BJ (cell line): ENCODE measurements at regions not wholly inside any gene's neighbourhood (a gene's known extent, or its start where the extent isn't known, plus 50 kb on each side); places are given as distances from the start of the nearest gene placed in this dataset.

ENCODE experiments used
- CTCF ChIA-PET: fragments of 350-600 bp; formaldehyde crosslinking; extraction: SDS; loops from one replicate; lab custom pipeline; 2021; ENCODE audit warnings: antibody characterized with exemption, inconsistent platforms; lab: Yijun Ruan, JAX
- POLR2A ChIA-PET: fragments of 300-600 bp; sonication (Branson Sonifier 250); formaldehyde crosslinking; extraction: SDS; loops from one replicate; lab custom pipeline; 2021; ENCODE audit warnings: antibody characterized with exemption; lab: Charles Lee
- DNase-seq: peaks from one replicate; pipeline ENCODE4 v3.0.0-alpha.2; 2011; ENCODE audit warnings: low read depth
- H3K27me3 ChIP-seq: 2 replicates; pipeline ENCODE4 v1.6.0; 2011; ENCODE audit warnings: low read length; ENCODE audit not compliant: control insufficient read depth, insufficient read depth
- H3K36me3 ChIP-seq: 2 replicates; pipeline ENCODE4 v1.5.1; 2011; ENCODE audit warnings: low read length; ENCODE audit not compliant: control insufficient read depth, insufficient read depth
- H3K4me3 ChIP-seq: 2 replicates; pipeline ENCODE4 v1.5.1; 2011; ENCODE audit warnings: low read depth, mild to moderate bottlenecking, control low read depth, low read length
- TF ChIP-seq, protein P1 (sequence below): IDR thresholded peaks from 2 replicates; pipeline ENCODE4 v1.5.1; 2011; ENCODE audit warnings: low read depth, mild to moderate bottlenecking, control low read depth, inconsistent platforms, low read length, moderate library complexity; ENCODE audit not compliant: insufficient read depth

DNA sequence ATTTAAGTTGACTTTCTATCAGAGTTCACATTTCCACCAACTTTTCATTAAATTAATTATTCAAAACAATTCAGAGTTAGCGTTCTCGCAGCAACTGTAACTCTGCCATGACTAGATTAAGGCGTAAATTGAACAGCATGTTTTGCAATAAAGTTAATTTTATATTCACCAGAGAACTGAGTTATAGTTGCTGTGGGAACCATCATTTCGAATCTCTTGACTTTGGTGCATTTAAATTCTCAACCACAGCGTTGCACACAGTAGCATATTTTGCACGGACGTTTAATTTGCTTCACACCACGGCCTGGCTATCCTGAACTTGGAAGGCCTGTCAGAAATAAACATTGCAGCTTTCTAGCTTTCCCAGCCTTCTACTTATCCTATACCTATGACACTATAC, 144.3 kb upstream of the WWC1 start:
- no peak for DNase-seq
- ChIA-PET POLR2A (no interaction called here), CTCF (no interaction called here)
- H3K4me3 ChIP-seq: no peak overlapping the region
- H3K27me3 ChIP-seq: 0 out of 2 replicates have a peak, but pooled peaks cover 2% of the 10 kb centered on the region
- TF ChIP-seq, protein P1, sequence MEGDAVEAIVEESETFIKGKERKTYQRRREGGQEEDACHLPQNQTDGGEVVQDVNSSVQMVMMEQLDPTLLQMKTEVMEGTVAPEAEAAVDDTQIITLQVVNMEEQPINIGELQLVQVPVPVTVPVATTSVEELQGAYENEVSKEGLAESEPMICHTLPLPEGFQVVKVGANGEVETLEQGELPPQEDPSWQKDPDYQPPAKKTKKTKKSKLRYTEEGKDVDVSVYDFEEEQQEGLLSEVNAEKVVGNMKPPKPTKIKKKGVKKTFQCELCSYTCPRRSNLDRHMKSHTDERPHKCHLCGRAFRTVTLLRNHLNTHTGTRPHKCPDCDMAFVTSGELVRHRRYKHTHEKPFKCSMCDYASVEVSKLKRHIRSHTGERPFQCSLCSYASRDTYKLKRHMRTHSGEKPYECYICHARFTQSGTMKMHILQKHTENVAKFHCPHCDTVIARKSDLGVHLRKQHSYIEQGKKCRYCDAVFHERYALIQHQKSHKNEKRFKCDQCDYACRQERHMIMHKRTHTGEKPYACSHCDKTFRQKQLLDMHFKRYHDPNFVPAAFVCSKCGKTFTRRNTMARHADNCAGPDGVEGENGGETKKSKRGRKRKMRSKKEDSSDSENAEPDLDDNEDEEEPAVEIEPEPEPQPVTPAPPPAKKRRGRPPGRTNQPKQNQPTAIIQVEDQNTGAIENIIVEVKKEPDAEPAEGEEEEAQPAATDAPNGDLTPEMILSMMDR: no peak
- H3K36me3 ChIP-seq: no peaks in the 10 kb centered on the region

DNA sequence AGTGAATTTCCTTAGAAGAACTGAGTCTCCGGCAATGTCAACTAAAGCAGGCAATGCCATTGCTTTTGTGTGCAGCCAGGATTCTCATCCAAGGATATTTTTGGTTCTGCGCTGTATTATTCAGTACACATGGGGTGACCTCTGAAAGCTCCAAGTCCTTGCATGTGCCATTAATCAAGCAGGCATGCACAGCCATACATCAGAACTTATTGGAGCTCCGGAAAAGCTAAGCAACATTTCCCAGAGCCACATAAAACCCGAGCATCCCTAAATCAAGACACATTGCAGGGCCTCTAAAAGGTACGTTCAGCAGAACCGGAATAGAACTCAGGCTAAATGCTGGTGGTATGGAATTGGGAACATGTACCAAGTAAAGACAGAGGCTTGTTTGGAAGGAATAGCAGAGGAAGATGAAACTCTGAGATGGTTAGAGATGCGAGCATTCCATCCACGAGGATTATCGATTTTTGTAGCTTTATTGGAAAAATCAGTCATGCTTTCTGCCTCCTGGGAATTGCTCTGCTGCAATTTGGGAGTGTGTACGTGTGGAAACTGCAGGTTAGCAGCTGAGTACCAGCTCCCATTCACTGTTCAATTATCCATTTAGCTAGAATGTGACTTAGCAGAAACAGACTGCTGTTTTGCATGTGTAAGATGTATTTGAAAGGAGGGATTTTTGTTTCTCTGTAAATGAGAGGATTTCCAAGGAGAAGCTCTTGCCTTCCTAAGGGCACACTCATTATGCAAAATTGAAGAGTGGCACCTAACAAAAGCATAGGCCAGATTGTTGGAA, 143.7 kb upstream of the WWC1 start:
- CTCF ChIA-PET: no interaction called here
- DNase-seq: no peak
- TF ChIP-seq, protein P1: no peak
- Histone ChIP-seq H3K27me3 (0 out of 2 replicates have a peak, but pooled peaks cover 2% of the 10 kb centered on the region), H3K4me3 (no peak overlapping the region), H3K36me3 (no peaks in the 10 kb centered on the region)
- POLR2A ChIA-PET: no interaction called here

DNA sequence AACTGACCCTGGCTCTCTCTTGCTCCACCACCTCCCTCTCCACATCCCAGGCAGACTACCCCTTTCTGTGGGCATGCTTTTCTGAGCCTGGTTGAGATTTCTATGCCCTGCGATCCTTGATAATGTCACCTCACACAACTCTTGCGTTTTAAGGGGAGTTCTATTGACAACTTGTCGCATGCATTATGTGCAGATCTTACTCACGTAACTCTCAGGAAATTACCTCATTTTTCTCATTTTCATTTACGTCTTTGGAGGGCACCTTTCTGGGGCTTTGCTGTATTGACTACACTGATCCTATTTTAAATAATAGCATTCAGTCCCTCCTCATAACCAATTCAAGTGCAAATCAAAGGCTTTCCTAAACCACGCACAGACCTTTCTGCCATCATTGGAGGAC, 140.4 kb upstream of the WWC1 start:
- no peak overlapping the region for H3K4me3 ChIP-seq
- DNase-seq: no peak
- H3K36me3 ChIP-seq: no peaks in the 10 kb centered on the region
- ChIA-PET CTCF (no interaction called here), POLR2A (no interaction called here)
- TF ChIP-seq, protein P1: no peak
- H3K27me3 ChIP-seq: peaks cover 2% of the 10 kb centered on the region; the same call in 1 of the 2 replicates

DNA sequence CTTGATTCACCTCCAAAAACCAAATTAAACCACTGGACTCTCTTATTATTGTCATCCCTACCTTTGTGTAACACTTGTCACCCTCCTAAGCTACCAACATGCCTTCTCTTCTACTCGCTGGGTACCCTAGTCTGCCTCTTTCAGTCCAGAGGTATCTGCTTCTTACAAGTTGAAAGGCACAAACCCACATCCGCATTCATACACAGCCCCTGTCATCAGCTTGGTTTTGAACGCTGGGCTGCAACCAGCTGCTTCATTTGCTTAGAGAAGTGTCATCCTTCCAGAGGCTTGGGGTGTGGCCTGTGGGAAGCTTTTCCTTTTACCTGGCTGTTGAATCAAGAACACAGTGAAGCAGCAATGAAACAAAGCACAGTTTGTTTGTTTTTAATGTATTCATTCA, 138.8 kb upstream of the WWC1 start:
- ChIA-PET CTCF (interaction anchor here (1.3 kb wide), 1 partner anchor 15 kb away, joined by 3 read pairs; no protein-coding TSS in a partner anchor), POLR2A (interaction anchor here (0.6 kb wide), 1 partner anchor 10 kb away, joined by 3 read pairs; no protein-coding TSS in a partner anchor)
- TF ChIP-seq, protein P1: no peak

DNA sequence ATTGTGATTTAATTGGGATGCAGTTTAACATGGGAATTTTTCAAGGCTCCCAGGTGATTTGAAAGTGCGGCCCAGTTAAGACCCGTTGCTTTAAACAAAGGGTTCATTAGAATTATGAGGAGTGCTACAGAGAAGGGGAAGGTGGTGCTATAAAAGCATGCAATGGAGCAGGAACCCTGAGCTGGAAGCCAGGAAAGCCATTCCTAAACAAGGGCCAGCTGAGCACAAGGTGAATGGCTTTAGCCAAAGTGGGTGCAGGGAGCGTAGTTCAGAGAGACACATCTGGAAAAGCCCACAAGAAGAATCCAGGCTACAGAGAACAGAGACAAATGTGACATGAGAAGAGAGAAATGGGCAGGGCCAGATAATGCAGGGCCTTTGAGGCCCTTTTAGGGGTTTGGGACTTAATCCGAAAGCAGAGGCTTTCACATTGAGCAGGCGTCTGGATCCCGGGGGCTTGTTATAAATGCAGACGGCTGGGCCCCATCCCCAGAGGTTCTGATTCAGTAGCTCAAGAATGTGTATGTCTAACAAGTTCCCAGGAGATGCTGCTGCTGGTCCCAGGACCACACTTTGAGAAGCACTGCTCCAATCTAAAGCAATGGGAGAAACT, 138.1 kb upstream of the WWC1 start:
- H3K27me3 ChIP-seq: peaks cover 2% of the 10 kb centered on the region; the same call in 1 of the 2 replicates
- no peaks in the 10 kb centered on the region for H3K36me3 ChIP-seq
- TF ChIP-seq, protein P1: no peak
- no peak for DNase-seq
- ChIA-PET CTCF (interaction anchor here (1.3 kb wide), 1 partner anchor 15 kb away, joined by 3 read pairs; no protein-coding TSS in a partner anchor), POLR2A (interaction anchor here (0.6 kb wide), 1 partner anchor 10 kb away, joined by 3 read pairs; no protein-coding TSS in a partner anchor)
- H3K4me3 ChIP-seq: no peak overlapping the region

More for the DNA sequence above, 138.8 kb upstream of the WWC1 start:
- Histone ChIP-seq H3K27me3 (peaks cover 2% of the 10 kb centered on the region; the same call in 1 of the 2 replicates), H3K4me3 (no peak overlapping the region), H3K36me3 (no peaks in the 10 kb centered on the region)
- no peak for DNase-seq
